Stimulated activated memory B cell treated with anti-CD40 and anti-IgM and Interleukin-4, amounts not matched to agents 10 μg/mL and 1 μg/mL and 100 μg/mL, for 72 hours (primary cell): ENCODE measurements at regions not wholly inside any gene's neighbourhood (a gene's known extent, or its start where the extent isn't known, plus 50 kb on each side); places are given as distances from the start of the nearest gene placed in this dataset.
"Not testable (repeated sequence)": the region's sequence is repeated elsewhere in the genome, so short reads cannot be mapped to it uniquely, and the experiment has no call there.

ENCODE experiments used
- ATAC-seq: fragments of 150-1000 bp; cut with Tn5 transposase; 2 replicates; pipeline ENCODE4 v1.10.0; 2021
- H3K27ac Mint-ChIP-seq: one replicate; pipeline ENCODE4 v1.8.0; 2022; ENCODE audit warnings: mild to moderate bottlenecking, mixed read lengths
- H3K27me3 Mint-ChIP-seq: one replicate; pipeline ENCODE4 v1.8.0; 2022; ENCODE audit warnings: mixed read lengths
- H3K36me3 Mint-ChIP-seq: one replicate; pipeline ENCODE4 v1.8.0; 2022; ENCODE audit warnings: mixed read lengths
- H3K4me1 Mint-ChIP-seq: one replicate; pipeline ENCODE4 v1.8.0; 2022; ENCODE audit warnings: mixed read lengths
- H3K4me3 Mint-ChIP-seq: one replicate; pipeline ENCODE4 v1.8.0; 2022; ENCODE audit warnings: mild to moderate bottlenecking, moderate library complexity, mixed read lengths
- H3K9me3 Mint-ChIP-seq: one replicate; pipeline ENCODE4 v1.8.0; 2022; ENCODE audit warnings: mixed read lengths

DNA sequence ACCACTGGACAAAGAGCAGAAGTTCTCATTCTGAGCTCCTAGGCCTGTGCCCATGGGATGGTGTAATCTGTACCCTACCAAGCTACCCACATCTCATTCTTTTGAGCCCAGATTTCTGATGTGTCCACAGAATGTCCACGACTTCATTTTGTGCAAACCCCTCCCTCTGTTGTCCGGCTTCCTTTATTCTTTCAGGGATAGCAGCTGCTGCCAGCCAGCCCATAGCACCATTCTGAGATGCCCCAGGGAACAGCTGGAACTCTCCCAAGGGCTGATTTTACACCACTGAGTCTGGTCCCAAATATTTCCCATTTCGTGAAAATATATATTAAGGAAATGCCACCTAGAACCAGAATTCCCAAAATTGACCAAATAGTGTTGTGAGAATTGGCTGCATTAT, 236.6 kb downstream of the SATB1 start:
- Mint-ChIP-seq H3K9me3 (no peaks in the 10 kb centered on the region), H3K4me3 (no peak overlapping the region), H3K4me1 (no peaks in the 10 kb centered on the region), H3K27me3 (peaks cover 17% of the 10 kb centered on the region), H3K27ac (no peak overlapping the region), H3K36me3 (no peaks in the 10 kb centered on the region)
- ATAC-seq, result no peak

DNA sequence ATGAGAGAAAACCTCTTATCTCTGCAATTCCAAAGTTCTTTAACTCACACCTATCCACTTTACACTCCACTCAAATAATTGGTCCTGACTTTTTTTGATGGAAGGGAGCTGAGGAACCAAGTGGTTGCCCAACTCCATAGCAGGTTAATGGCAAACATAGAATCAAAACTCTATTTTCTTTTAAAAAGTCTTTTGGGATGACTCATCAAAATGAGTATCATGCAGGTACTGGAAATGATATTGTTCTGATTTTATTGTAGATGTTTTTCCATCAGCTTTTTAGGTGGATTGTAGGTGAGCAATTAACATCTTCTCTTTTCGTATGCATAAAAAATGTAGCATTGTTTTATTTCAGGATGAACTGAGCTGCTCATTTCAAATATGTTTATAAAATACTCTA, 239.5 kb downstream of the SATB1 start:
- no peak for ATAC-seq
- no peaks in the 10 kb centered on the region for H3K9me3 Mint-ChIP-seq
- no peaks in the 10 kb centered on the region for H3K4me1 Mint-ChIP-seq
- no peak overlapping the region for H3K4me3 Mint-ChIP-seq
- H3K27ac Mint-ChIP-seq, result no peak overlapping the region
- H3K36me3 Mint-ChIP-seq, result no peaks in the 10 kb centered on the region
- peaks cover 28% of the 10 kb centered on the region for H3K27me3 Mint-ChIP-seq

DNA sequence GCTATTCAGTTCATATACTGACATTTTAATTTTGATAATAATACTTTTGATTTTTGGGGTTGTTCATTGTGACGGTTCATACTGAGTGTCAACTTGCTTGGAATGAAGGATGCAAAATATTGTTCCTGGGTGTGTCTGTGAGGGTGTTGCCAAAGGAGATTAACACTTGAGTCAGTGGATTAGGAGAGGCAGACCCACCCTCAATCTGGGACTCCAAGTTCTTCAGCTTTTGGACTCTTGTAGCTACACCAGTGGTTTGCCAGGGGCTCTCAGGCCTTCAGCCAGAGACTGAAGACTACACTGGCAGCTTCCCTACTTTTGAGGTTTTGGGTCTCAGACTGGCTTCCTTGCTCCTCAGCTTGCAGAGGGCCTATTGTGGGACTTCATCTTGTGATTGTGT, 242.2 kb downstream of the SATB1 start:
- H3K36me3 Mint-ChIP-seq, H3K27ac Mint-ChIP-seq, H3K4me1 Mint-ChIP-seq, H3K9me3 Mint-ChIP-seq, H3K4me3 Mint-ChIP-seq, ATAC-seq: not testable (repeated sequence)
- peaks cover 11% of the 10 kb centered on the region for H3K27me3 Mint-ChIP-seq

DNA sequence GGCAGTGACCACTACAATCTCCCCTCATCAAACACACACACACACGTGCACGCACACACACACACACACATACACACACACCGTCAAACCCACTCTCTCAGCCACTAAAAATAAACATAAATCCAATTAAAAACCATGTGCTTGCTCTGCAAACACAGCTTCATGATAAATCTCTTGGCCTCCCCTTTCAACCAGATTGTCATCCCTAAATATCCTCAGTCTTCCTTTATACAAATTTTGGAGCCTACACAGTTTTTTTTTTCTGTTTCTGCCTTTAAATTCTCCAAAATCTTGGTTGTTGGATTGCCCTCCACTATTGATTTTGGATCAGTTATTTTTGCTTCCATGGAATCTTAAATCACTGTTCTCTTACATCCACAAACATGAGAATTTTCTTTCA, 245.6 kb downstream of the SATB1 start:
- Mint-ChIP-seq H3K27ac (no peak overlapping the region), H3K36me3 (no peaks in the 10 kb centered on the region), H3K9me3 (peaks cover 3% of the 10 kb centered on the region), H3K4me3 (no peak overlapping the region), H3K27me3 (peaks cover 11% of the 10 kb centered on the region), H3K4me1 (no peaks in the 10 kb centered on the region)
- no peak for ATAC-seq

DNA sequence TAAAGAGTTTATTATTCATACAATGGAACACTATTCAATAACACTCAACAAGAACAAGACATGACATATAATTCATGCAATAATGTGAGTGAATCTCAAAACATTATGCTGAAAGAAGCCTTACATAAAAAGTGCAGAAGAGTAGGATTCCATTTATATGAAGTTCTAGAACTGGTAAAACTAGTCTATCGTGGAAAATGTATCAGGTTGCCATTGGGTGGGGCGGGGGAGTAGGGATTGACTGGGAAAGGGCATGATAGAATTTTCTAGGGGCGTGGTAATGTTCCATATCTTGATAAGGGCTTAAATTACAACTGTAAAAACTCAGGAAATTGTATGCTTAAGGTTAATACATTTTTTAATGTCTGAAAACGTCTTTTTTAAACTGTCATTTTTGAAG, 247.9 kb downstream of the SATB1 start:
- no peak for ATAC-seq
- Mint-ChIP-seq H3K4me3 (no peak overlapping the region), H3K9me3 (peaks cover 5% of the 10 kb centered on the region), H3K27me3 (no peaks in the 10 kb centered on the region), H3K27ac (no peak overlapping the region), H3K36me3 (no peaks in the 10 kb centered on the region), H3K4me1 (peaks cover 3% of the 10 kb centered on the region)

DNA sequence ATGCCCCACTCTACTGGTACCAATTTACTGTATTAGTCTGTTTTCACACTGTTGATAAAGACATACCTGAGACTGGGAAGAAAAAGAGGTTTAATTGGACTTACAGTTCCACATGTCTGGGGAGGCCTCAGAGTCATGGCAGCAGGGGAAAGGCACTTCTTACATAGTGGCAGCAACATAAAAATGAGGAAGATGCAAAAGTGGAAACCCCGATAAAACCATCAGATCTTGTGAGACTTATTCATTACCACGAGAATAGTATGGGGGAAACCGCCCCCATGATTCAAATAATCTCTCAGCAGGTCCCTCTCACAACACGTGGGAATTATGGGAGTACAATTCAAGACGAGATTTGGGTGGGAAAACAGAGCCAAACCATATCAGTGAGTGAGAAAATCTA, 251.2 kb downstream of the SATB1 start:
- not testable (repeated sequence) for H3K27ac Mint-ChIP-seq, H3K4me3 Mint-ChIP-seq, H3K27me3 Mint-ChIP-seq, ATAC-seq, H3K4me1 Mint-ChIP-seq, H3K36me3 Mint-ChIP-seq, H3K9me3 Mint-ChIP-seq

DNA sequence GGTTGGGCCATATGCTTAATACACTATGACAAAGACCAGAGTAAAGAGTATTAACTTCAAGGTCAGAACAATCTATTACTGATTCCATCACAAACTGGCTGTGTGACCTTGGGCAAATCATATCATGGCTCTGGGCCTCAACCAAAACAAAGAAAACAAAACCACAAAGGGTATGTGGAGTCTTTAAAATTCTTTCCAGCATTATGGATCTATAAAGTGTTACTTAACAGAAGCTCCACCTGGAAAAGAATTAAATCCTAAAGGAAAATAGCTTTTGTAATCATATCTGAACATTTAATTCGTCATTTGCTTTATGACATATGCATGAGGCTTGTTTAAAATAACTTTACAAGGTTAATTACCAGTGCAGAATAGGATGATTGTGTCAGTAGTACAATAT, 265.5 kb downstream of the SATB1 start:
- Mint-ChIP-seq H3K36me3 (no peaks in the 10 kb centered on the region), H3K27ac (no peak overlapping the region), H3K4me1 (no peaks in the 10 kb centered on the region), H3K27me3 (peaks cover 21% of the 10 kb centered on the region), H3K9me3 (no peaks in the 10 kb centered on the region), H3K4me3 (no peak overlapping the region)
- no peak for ATAC-seq

DNA sequence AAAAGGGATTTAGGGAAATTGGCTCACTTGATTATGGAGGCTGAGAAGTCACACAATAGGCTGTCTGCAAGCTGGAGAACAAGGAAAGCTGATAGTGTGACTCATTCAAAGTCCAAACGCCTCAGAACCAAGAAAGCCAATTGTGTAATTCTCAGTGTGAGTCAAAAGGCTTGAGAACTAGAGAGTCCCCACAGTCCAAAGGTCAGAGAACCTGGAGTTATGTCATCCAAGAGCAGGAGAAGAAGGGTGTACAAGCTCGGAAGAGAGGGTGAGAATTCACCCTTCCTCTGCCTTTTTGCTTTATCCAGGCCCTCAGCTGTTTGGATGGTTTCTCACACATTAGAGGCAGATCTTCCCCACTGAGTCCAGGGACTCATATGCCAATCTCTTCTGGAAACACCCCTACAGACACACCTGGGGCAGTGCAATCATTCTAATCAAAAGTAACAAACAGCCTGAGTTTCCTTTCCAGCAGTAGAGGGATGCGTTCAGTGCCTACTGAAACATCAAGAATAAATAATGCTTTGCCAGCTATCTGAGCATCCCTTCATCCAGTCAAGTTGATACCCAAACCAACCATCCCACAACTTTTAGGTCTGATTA, 271.5 kb downstream of the SATB1 start:
- peaks cover 17% of the 10 kb centered on the region for H3K27me3 Mint-ChIP-seq
- no peak overlapping the region for H3K27ac Mint-ChIP-seq
- H3K9me3 Mint-ChIP-seq, result no peaks in the 10 kb centered on the region
- no peaks in the 10 kb centered on the region for H3K36me3 Mint-ChIP-seq
- H3K4me3 Mint-ChIP-seq, result no peak overlapping the region
- ATAC-seq, result no peak
- no peaks in the 10 kb centered on the region for H3K4me1 Mint-ChIP-seq

DNA sequence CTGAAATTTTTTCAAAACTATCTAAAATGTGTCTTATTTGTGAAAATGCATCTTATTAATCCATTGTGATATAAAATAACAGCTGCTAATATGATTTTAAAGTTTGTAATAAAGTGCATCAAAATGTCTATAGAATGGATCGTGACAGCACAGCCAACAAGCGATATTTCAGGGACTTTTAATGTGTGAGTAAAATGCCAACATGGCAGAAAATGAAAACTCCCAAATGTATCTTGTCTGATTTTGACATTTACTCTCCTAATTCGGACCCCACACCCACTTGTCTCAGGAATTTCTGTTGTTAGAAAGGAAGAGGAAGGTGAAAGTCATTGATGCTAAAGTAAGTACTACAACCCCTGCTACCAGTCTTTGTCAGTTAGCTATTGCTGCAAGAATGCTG, 273.9 kb downstream of the SATB1 start:
- no peak for ATAC-seq
- Mint-ChIP-seq H3K27me3 (peaks cover 18% of the 10 kb centered on the region), H3K36me3 (no peaks in the 10 kb centered on the region), H3K4me3 (no peak overlapping the region), H3K4me1 (no peaks in the 10 kb centered on the region), H3K9me3 (no peaks in the 10 kb centered on the region), H3K27ac (no peak overlapping the region)

DNA sequence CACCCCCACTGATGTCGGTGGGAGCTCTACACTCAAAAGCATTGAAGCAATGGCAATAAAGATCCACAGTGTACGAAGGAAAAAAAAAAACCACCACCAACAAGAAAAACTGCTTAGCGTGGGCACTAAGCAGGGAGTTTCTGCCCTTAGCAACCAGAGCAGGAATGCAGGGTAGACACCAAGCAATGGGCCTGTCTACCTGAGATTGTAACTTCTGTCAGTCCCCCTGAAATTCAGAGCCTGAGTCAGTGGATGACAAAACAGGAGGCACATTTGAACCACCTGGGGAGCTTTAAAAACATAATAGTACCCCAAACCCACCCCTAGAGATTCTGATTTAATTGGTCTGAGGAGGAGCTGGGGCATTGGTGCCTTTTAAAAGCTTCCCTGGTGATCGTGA, 275.2 kb downstream of the SATB1 start:
- no peak overlapping the region for H3K4me3 Mint-ChIP-seq
- H3K4me1 Mint-ChIP-seq, result no peaks in the 10 kb centered on the region
- no peaks in the 10 kb centered on the region for H3K36me3 Mint-ChIP-seq
- peaks cover 18% of the 10 kb centered on the region for H3K27me3 Mint-ChIP-seq
- no peaks in the 10 kb centered on the region for H3K9me3 Mint-ChIP-seq
- H3K27ac Mint-ChIP-seq, result no peak overlapping the region
- ATAC-seq, result no peak

DNA sequence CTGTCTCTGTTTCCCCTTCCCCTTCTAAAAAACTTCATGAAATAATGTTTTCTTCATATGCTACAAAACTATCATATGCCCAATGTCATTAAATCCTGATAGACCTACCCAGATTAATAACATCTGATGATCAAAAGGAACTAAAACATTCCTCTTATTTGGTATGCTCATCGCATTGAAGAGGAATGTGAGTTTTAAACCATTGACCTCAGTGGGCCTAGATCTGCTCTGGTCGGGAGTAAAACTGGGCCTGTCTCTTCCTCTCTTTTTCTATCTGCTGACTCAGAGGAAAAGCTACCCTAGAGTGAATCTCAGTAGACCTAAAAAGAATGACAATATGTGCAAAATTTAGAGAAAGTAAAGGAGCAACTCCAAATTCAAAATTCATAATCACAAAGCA, 275.8 kb downstream of the SATB1 start:
- no peaks in the 10 kb centered on the region for H3K4me1 Mint-ChIP-seq
- peaks cover 18% of the 10 kb centered on the region for H3K27me3 Mint-ChIP-seq
- no peak for ATAC-seq
- no peaks in the 10 kb centered on the region for H3K36me3 Mint-ChIP-seq
- H3K27ac Mint-ChIP-seq, result no peak overlapping the region
- no peak overlapping the region for H3K4me3 Mint-ChIP-seq
- H3K9me3 Mint-ChIP-seq, result no peaks in the 10 kb centered on the region

DNA sequence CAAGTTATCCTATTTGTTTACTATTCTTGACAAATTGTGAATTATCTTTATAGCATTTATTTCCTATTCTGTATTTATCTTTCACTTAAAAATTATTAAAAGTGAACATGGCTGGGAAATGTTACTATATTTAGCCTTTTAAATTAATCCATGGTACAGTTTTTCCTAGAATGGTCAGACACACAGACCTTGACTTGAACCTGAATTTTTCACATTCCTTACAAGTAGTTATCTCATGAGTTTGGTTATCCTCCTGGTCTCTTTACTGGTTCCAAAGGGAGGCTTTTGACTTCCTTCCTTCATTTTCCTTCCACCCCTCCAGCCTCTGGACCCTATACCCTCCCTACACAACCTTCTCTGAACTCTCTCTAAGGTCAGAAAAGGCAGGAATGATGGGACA, 280.6 kb downstream of the SATB1 start:
- Mint-ChIP-seq H3K36me3 (no peaks in the 10 kb centered on the region), H3K4me3 (no peak overlapping the region), H3K27ac (no peak overlapping the region), H3K27me3 (peaks cover 18% of the 10 kb centered on the region), H3K9me3 (no peaks in the 10 kb centered on the region), H3K4me1 (no peaks in the 10 kb centered on the region)
- ATAC-seq, result no peak

DNA sequence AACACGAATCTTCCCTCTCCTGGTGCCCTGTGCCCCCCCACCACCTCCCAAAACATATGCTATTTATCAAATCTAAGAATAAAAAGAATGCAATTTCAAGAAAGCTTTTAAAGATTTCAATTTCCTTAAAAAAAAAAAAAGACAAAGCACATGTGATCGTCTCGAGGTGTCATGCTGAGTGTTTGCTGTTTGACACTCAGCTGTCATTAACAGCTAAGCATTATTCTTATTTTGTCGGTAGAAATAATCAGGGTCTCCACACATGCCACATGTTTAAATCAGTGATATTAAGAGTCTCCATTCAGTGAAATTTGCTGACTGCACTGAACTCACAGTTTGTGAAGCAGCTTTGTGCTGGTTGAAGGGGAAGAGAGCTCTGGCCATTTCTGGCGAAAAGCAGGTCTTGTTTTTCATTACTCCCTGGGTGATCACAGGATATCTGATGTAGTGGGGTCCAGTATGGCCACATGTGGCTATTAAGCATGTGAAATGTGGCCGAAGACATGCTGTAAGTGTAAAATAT, 281.8 kb downstream of the SATB1 start:
- Mint-ChIP-seq H3K4me1 (no peaks in the 10 kb centered on the region), H3K27me3 (peaks cover 8% of the 10 kb centered on the region), H3K27ac (no peak overlapping the region), H3K9me3 (no peaks in the 10 kb centered on the region), H3K4me3 (no peak overlapping the region), H3K36me3 (no peaks in the 10 kb centered on the region)
- no peak for ATAC-seq

DNA sequence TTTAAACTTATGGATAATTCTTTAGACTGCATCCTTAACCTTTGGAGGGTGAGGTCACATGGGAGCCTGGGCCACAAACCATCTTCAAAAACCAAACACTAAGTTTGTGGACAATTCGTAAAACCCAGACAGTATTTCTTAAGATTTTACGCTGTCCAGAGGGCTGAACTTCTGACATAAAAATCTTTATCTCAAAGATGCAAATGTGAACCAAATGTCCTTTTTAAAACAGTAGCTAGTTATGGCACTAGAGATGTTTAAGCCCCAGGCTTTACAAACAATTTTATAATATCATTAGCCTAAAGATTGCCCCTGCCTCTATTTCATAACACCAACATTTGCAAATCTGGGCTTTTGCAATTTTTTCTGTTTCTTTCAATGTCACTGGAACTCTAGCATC, 287.2 kb downstream of the SATB1 start:
- Mint-ChIP-seq H3K9me3 (no peaks in the 10 kb centered on the region), H3K27ac (no peak overlapping the region), H3K4me1 (no peaks in the 10 kb centered on the region), H3K27me3 (no peaks in the 10 kb centered on the region), H3K36me3 (no peaks in the 10 kb centered on the region), H3K4me3 (no peak overlapping the region)
- ATAC-seq, result no peak

DNA sequence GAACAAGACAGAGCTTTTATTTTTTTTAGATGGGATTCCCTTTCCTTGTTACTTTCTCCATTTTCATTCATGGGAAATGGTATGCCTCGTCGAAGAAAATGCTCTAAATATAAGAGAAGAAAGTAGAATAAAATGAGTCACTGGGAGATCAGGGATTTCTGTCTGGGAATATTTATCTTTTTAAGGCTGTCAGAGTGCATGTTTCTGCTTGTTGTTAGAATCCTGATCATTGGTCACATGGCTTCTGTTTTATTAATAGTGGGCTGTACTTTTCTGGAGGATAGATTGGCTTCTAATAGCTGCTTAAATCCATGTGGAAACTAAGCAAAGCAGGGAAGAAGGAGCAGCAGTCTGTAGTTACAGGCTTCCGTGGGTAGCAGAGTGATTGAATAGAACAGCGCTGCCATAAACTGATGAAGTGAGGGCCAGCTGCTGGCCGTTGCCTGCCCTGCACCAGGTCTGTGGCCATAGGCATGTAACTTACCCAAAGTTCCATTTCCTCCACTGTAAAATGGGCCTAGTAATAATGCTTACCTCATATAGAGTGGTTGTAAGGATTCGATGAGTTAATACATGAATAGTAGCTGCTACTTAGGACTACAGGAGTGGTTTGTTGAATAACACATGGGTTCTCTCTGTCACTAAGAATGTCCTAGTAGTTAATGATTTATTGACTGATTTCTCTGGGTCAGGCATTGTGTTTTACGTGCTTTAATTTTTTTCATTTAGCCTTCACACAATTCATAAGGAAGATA, 289.9 kb downstream of the SATB1 start:
- no peak overlapping the region for H3K27ac Mint-ChIP-seq
- no peak for ATAC-seq
- no peaks in the 10 kb centered on the region for H3K4me1 Mint-ChIP-seq
- H3K9me3 Mint-ChIP-seq, result no peaks in the 10 kb centered on the region
- H3K4me3 Mint-ChIP-seq, result no peak overlapping the region
- H3K27me3 Mint-ChIP-seq, result no peaks in the 10 kb centered on the region
- H3K36me3 Mint-ChIP-seq, result no peaks in the 10 kb centered on the region

DNA sequence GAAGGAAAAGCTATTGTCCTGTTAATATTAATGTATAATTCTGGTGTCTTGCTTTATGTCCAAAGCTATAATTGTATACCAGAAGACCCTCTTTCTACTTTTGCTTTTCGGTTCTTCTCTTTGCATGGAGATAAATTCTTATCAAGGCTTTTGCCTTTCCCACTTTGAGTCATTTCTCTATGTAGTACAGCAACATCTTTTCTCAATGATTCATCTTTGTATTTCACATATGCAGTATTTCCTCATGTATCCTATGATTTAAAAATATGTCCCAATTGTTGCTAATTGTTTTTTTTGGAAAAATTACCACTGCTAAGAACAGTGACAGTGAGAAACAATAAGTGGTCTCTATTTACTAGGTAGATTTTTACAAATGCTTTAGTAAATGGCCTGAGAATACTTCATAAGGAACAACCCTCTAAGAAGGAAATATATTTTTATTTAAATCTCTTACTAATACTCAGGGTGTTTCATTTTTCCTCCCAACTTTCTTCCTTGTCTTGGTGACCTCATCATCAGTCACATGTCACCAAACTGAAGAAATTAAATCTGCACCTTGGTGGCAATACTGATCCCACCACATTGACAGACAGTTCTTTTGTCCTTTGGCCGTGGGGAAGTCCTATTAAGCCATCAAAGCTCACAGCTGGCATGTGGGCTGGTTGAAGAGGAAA, 290.6 kb downstream of the SATB1 start:
- no peaks in the 10 kb centered on the region for H3K36me3 Mint-ChIP-seq
- no peaks in the 10 kb centered on the region for H3K9me3 Mint-ChIP-seq
- H3K4me1 Mint-ChIP-seq, result no peaks in the 10 kb centered on the region
- no peak overlapping the region for H3K27ac Mint-ChIP-seq
- no peak for ATAC-seq
- H3K27me3 Mint-ChIP-seq, result no peaks in the 10 kb centered on the region
- no peak overlapping the region for H3K4me3 Mint-ChIP-seq
